ENCODE measurements at regions not wholly inside any gene's neighbourhood (a gene's known extent, or its start where the extent isn't known, plus 50 kb on each side); places are given as distances from the start of the nearest gene placed in this dataset.

DNA sequence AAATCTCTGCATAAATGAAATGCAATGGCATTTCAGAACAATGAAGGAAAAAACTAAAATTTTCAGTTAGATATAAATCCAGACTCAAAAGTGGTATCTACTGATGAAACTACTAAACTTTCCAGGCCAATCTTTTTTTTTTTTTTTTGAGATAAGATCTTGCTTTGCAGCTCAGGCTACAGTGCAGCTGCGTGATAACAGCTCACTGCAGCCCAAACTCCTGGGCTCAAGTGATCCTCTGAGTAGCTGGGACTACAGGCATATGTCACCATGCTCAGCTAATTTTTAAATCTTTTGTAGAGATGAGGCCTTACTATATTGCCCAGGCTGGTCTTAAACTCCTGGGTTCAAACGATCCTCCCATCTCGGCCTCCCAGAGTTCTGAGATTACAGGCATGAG is 1228.2 kb upstream of the ADGRL3 start:
- no peak overlapping the region for H3K4me2 ChIP-seq (ENCODE audit: insufficient read depth in 1 of 2, low read depth in 2 of 2, low read length in 2 of 2)
- TF ChIP-seq TBP (IDR thresholded peaks at IDR 0.05; ENCODE audit: low read depth, low read length) (no peak), GTF2F1 (IDR thresholded peaks at IDR 0.05; ENCODE audit: borderline replicate concordance, low read depth, low read length) (no peak), RAD21 (IDR thresholded peaks at IDR 0.05 in 1 of 2, conservative IDR thresholded peaks at IDR 0.05 in 1 of 2; ENCODE audit: low read depth in 2 of 2, low read length in 2 of 2) (no peak), KDM1A (IDR thresholded peaks at IDR 0.05; ENCODE audit: borderline replicate concordance, low read length) (no peak), RXRA (IDR thresholded peaks at IDR 0.05; ENCODE audit: insufficient read depth, low read depth, low read length) (no peak), ZNF274 (IDR thresholded peaks at IDR 0.05; ENCODE audit: borderline replicate concordance, extremely low read depth, low read length) (no peak), JUND (IDR thresholded peaks at IDR 0.05; ENCODE audit: low read length) (no peak), TAF1 (IDR thresholded peaks at IDR 0.05; ENCODE audit: low read depth, low read length) (no peak), CHD2 (IDR thresholded peaks at IDR 0.05; ENCODE audit: low read length) (no peak), CREB1 (IDR thresholded peaks at IDR 0.05) (no peak), CEBPB (IDR thresholded peaks at IDR 0.05; ENCODE audit: low read depth, low read length) (no peak), ASH2L (IDR thresholded peaks at IDR 0.05; ENCODE audit: low read length) (no peak)
- TF ChIP-seq, protein P1, sequence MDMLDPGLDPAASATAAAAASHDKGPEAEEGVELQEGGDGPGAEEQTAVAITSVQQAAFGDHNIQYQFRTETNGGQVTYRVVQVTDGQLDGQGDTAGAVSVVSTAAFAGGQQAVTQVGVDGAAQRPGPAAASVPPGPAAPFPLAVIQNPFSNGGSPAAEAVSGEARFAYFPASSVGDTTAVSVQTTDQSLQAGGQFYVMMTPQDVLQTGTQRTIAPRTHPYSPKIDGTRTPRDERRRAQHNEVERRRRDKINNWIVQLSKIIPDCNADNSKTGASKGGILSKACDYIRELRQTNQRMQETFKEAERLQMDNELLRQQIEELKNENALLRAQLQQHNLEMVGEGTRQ (IDR thresholded peaks at IDR 0.05; ENCODE audit: low read length) = no peak
- H3K27me3 ChIP-seq (replicated peaks in 1 of 4; ENCODE audit: control insufficient read depth in 3 of 4, extremely low read depth in 1 of 4, insufficient read depth in 3 of 4, low read length in 3 of 4) = no peaks in the 10 kb centered on the region
- no peak overlapping the region for H2AK5ac ChIP-seq (ENCODE audit: low read depth, low read length)
- WGBS, 2 experiments (ENCODE audit: extremely low coverage in 1 of 2, insufficient coverage in 1 of 2, insufficient read length in 1 of 2, insufficient replicate concordance in 2 of 2, low coverage in 1 of 2, low lambda C conversion rate in 2 of 2, missing lambda C conversion rate in 1 of 2) = 88% methylated on average over 3 of the region's 3 CpGs; no CpG with 5 or more reads in 1 of the 2 experiments
- H3K27ac ChIP-seq (ENCODE audit: low read depth, low read length) = no peak overlapping the region
- no peak overlapping the region for H3K4me3 ChIP-seq (ENCODE audit: extremely low read depth in 1 of 4, insufficient read depth in 2 of 4, low read depth in 3 of 4, low read length in 4 of 4)
- H3K56ac ChIP-seq (replicated peaks; ENCODE audit: insufficient read length, low read depth, low read length) = no peak overlapping the region
- H4K8ac ChIP-seq (ENCODE audit: extremely low read depth, insufficient read depth, low read length) = no peak overlapping the region
- ChIA-PET POLR2A (ENCODE audit: partially characterized antibody) (no interaction called here), CTCF (ENCODE audit: partially characterized antibody) (no interaction called here)
- no peak overlapping the region for H4K5ac ChIP-seq (ENCODE audit: insufficient read length, low read depth, low read length)
- H3K4me1 ChIP-seq (replicated peaks in 1 of 4; ENCODE audit: control insufficient read depth in 3 of 4, insufficient read depth in 4 of 4, low read length in 3 of 4) = no peaks in the 10 kb centered on the region
- H3K4ac ChIP-seq (replicated peaks; ENCODE audit: insufficient read length, low read depth, low read length) = no peak overlapping the region
- no peak overlapping the region for H4K91ac ChIP-seq (replicated peaks; ENCODE audit: insufficient read length, low read length)
- no peak overlapping the region for H2BK120ac ChIP-seq (replicated peaks; ENCODE audit: low read depth, low read length)
- H2BK20ac ChIP-seq (ENCODE audit: low read length) = no peak overlapping the region
- FAIRE-seq (no peak), DNase-seq (ENCODE audit: low read depth in 1 of 2, low spot score in 2 of 2) (no peak)
- no peak overlapping the region for H2BK15ac ChIP-seq (ENCODE audit: low read length)
- H4K20me1 ChIP-seq (replicated peaks in 1 of 2; ENCODE audit: control insufficient read depth in 1 of 2, insufficient read depth in 2 of 2, low read length in 2 of 2) = no peaks in the 10 kb centered on the region
- no peak overlapping the region for H2BK12ac ChIP-seq (ENCODE audit: low read depth, low read length)
- no peaks in the 10 kb centered on the region for H3K23me2 ChIP-seq (ENCODE audit: low read depth, low read length)
- H3K9me3 ChIP-seq (ENCODE audit: insufficient read depth in 2 of 2, low read depth in 1 of 2, low read length in 1 of 2) = no peaks in the 10 kb centered on the region
- H3K36me3 ChIP-seq (ENCODE audit: control insufficient read depth in 2 of 4, insufficient read depth in 4 of 4, low read length in 3 of 4) = no peaks in the 10 kb centered on the region
- H3K79me1 ChIP-seq (ENCODE audit: low read depth, low read length) = no peaks in the 10 kb centered on the region
- H3K14ac ChIP-seq (ENCODE audit: insufficient read length) = no peak overlapping the region
- H3K23ac ChIP-seq (ENCODE audit: insufficient read length) = no peak overlapping the region
- no peak overlapping the region for H3K9ac ChIP-seq (replicated peaks in 1 of 4; ENCODE audit: extremely low read depth in 1 of 4, low read depth in 3 of 4, low read length in 3 of 4)
- H3K18ac ChIP-seq (ENCODE audit: extremely low read depth, low read length) = no peak overlapping the region
- H2AFZ ChIP-seq (ENCODE audit: low read length) = no peak overlapping the region
- no peaks in the 10 kb centered on the region for H3K79me2 ChIP-seq (ENCODE audit: control insufficient read depth in 1 of 2, insufficient read depth in 2 of 2, low read length in 2 of 2)
- H2BK5ac ChIP-seq (ENCODE audit: low read depth, low read length) = no peak overlapping the region
